Motor neuron (in vitro differentiated cells): ENCODE measurements at regions not wholly inside any gene's neighbourhood (a gene's known extent, or its start where the extent isn't known, plus 50 kb on each side); places are given as distances from the start of the nearest gene placed in this dataset.

ENCODE experiments used
- ATAC-seq, 8 experiments: fragments of 200-7000 bp; cut with Tn5 transposase; replicated peaks in 6 of 8; 2 replicates each; pipeline ENCODE4 v1.8.0; 2021; ENCODE audit warnings: mild to moderate bottlenecking in 8 of 8, moderate library complexity in 8 of 8
- H3K27ac ChIP-seq, 2 donors: fragments of 250-450 bp; sonication (Bioruptor Pico); 2 replicates each; pipeline ENCODE4 v1.9.0; 2021; ENCODE audit warnings: antibody characterized with exemption in 2 of 2, mild to moderate bottlenecking in 2 of 2, moderate library complexity in 1 of 2
- H3K4me1 ChIP-seq, 2 donors: fragments of 250-450 bp; sonication (Bioruptor Pico); replicated peaks in 1 of 2; 2 replicates each; pipeline ENCODE4 v1.6.1; 2021; ENCODE audit warnings: antibody characterized with exemption in 2 of 2, mild to moderate bottlenecking in 2 of 2, moderate library complexity in 1 of 2
- H3K4me3 ChIP-seq, 5 donors: fragments of 250-450 bp; sonication (Bioruptor Pico); 2 replicates each; pipeline ENCODE4 v1.9.0; 2021; ENCODE audit warnings: antibody characterized with exemption in 5 of 5, mild to moderate bottlenecking in 5 of 5, moderate library complexity in 4 of 5
- WGBS, 10 experiments: fragments of 450-650 bp; shearing (Covaris generic); methylation state at CpG; one replicate each; pipeline ENCODE4 v1.0.0; 2022; 5-methylcytosine and 5-hydroxymethylcytosine counted together
- in situ Hi-C, 9 experiments: fragments of 400-800 bp; cut with MboI; loops; one replicate each; pipeline ENCODE4 v1.15.0; 2021; ENCODE audit warnings: low sequenced_read_pairs in 9 of 9, low pct_unique_long_range_greater_than_20kb in 2 of 9; ENCODE audit not compliant: unreplicated experiment in 9 of 9

- H3K27ac ChIP-seq = no peak overlapping the region
- in situ Hi-C loops = no loop called here
- ATAC-seq = peak in 4 of 8 experiments; percentile 19 to 48 (median 34)
- H3K4me3 ChIP-seq = no peak overlapping the region
- H3K4me1 ChIP-seq = peaks cover 0 to 10% of the 10 kb centered on the region in 2 donors
- WGBS, 10 experiments = 71 to 100% (median 94%) methylated on average over 1 to 5 of the region's 5 CpGs; no CpG with 5 or more reads in 1 of the 10 experiments
Measured at GRCh38 chr10:4303045-4303444, 518.0 kb upstream of the KLF6 start.

DNA sequence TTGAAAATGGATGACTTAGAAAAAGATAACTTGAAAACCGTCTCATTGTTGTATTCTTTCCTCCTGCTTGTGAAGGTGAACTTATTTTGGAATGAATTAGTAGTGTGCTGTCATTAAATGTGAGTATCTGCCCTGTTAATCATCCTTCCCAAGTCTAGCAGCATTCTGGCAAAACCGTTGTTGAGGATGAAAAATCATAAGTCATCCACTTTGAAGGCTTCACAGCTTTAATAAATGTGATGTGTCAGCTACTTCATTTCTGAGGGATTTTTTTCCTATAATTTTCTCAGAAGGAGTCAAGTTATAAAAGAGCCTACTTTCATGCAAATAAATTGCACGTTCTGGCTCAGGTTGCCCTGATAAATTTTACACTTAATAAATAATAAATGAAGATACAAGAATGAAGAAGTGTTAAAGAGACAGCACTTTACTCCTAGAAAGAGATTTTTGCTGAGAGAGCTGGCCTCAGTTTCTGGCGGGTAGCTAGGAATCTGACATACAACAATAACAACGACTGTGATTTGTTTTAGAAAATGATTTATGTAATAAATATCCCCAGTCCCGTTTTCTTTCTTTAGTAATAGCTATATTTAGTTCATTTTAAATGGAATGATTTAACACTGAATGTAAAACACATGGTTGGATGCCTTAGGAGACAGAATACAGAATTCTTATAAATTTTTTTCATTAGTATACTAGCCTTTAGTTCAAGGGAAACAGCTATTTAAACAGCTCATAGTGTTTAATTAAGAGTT is 516.5 kb upstream of the KLF6 start:
- peaks cover 0 to 11% of the 10 kb centered on the region in 2 donors for H3K4me1 ChIP-seq
- in situ Hi-C loops = no loop called here
- 8 to 90% (median 51%) methylated on average over 2 to 6 of the region's 6 CpGs for WGBS, 10 experiments
- H3K4me3 ChIP-seq = no peak overlapping the region
- H3K27ac ChIP-seq = no peak overlapping the region
- peak in 2 of 8 experiments; percentile 42 to 45 for ATAC-seq

- Histone ChIP-seq H3K4me1 (peaks cover 4 to 14% of the 10 kb centered on the region in 2 donors), H3K27ac (no peak overlapping the region), H3K4me3 (no peak overlapping the region)
- ATAC-seq = peak in 4 of 8 experiments; percentile 44 to 63 (median 52)
- in situ Hi-C loops = no loop called here
- 40 to 100% (median 70%) methylated on average over 1 to 5 of the region's 5 CpGs; no CpG with 5 or more reads in 1 of the 10 experiments for WGBS, 10 experiments
Measured at GRCh38 chr10:4296161-4296560, 511.2 kb upstream of the KLF6 start.

GRCh38 chr10:4294996-4295792 is 510.2 kb upstream of the KLF6 start:
- in situ Hi-C loops = no loop called here
- H3K4me3 ChIP-seq = no peak overlapping the region
- WGBS, 10 experiments = 0 to 95% (median 84%) methylated on average over 1 to 14 of the region's 16 CpGs
- no peak overlapping the region for H3K27ac ChIP-seq
- H3K4me1 ChIP-seq = peaks cover 4 to 8% of the 10 kb centered on the region in 2 donors
- ATAC-seq = no peak

GRCh38 chr10:4294271-4294670 is 509.3 kb upstream of the KLF6 start:
- Histone ChIP-seq H3K4me3 (no peak overlapping the region), H3K4me1 (peaks cover 4 to 8% of the 10 kb centered on the region in 2 donors), H3K27ac (no peak overlapping the region)
- in situ Hi-C loops = no loop called here
- no peak for ATAC-seq
- WGBS, 10 experiments = 81 to 100% (median 83%) methylated on average over 1 to 5 of the region's 5 CpGs

GRCh38 chr10:4291990-4292389 is 507.0 kb upstream of the KLF6 start:
- ATAC-seq = no peak
- H3K4me3 ChIP-seq = no peak overlapping the region
- in situ Hi-C loops = no loop called here
- H3K4me1 ChIP-seq = peaks cover 4 to 8% of the 10 kb centered on the region in 2 donors
- WGBS, 10 experiments = 0 to 100% (median 66%) methylated on average over 1 to 6 of the region's 6 CpGs
- H3K27ac ChIP-seq = no peak overlapping the region

DNA sequence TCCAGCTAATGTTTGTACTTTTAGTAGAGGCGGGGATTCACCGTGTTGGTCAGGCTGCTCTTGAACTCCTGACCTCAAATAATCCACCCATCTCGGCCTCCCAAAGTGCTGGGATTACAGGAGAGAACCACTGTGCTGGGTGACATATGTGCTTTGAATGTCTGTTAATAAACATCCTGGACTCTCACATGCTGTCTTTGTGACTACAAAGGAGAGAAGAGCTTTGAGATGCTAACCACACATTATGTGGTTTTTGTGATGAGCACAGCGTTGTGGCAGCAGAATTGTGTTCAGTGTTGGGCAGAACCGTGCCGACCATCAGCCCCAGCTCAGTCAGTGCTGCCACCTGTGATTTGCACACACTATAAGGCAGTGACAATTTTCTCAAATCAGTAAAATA is 500.1 kb upstream of the KLF6 start:
- in situ Hi-C loops = no loop called here
- ATAC-seq = peak in 3 of 8 experiments; percentile 22 to 29 (median 29)
- Histone ChIP-seq H3K27ac (no peak overlapping the region), H3K4me1 (peaks cover 2 to 11% of the 10 kb centered on the region in 2 donors), H3K4me3 (no peak overlapping the region)
- 37 to 100% (median 83%) methylated on average over 1 to 5 of the region's 6 CpGs; no CpG with 5 or more reads in 5 of the 10 experiments for WGBS, 10 experiments

GRCh38 chr10:4283846-4284610 is 499.0 kb upstream of the KLF6 start:
- Histone ChIP-seq H3K27ac (no peak overlapping the region), H3K4me1 (peaks cover 2 to 11% of the 10 kb centered on the region in 2 donors), H3K4me3 (no peak overlapping the region)
- peak in 7 of 8 experiments; percentile 15 to 74 (median 68) for ATAC-seq
- WGBS, 10 experiments = 11 to 100% (median 45%) methylated on average over 2 to 7 of the region's 7 CpGs
- in situ Hi-C loops = no loop called here

GRCh38 chr10:4282496-4282895 is 497.5 kb upstream of the KLF6 start:
- no peak overlapping the region for H3K27ac ChIP-seq
- in situ Hi-C loops = no loop called here
- peaks cover 7 to 11% of the 10 kb centered on the region in 2 donors for H3K4me1 ChIP-seq
- no peak for ATAC-seq
- 88 to 100% (median 94%) methylated on average over 1 to 4 of the region's 4 CpGs; no CpG with 5 or more reads in 5 of the 10 experiments for WGBS, 10 experiments
- H3K4me3 ChIP-seq = no peak overlapping the region

DNA sequence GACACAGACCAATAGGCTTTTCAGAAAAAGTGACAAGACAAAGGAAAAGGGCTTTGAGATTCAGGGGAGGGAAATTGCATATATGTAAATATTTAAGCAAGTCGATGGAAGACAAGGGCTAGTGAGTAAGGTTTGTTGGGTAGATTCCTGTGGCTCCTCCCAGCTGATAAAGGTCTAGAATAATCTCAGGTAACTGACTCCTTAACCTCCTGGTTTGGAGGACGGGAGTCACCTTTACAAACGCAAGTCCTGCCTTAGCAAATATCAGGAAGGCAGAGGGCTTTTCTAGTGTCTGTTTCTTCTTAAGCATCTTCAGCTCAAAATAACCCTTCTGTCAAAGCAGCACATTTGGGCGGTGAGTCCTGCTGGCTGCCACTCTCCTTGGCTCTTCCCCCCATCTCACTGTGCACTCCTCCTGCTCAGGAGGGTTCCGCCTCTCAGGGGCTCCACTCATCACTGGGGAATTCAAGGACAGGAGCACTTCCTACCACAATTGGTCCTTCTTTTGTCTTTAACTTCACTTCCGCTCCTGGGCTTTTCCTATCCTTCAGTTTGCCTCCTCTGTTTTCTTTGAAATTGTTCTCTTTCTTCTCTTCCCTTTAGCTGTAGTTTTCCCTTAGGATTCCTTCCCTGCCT is 496.3 kb upstream of the KLF6 start:
- H3K27ac ChIP-seq = no peak overlapping the region
- in situ Hi-C loops = no loop called here
- ATAC-seq = peak in 3 of 8 experiments; percentile 11 to 69 (median 65)
- WGBS, 10 experiments = 57 to 100% (median 73%) methylated on average over 2 to 6 of the region's 6 CpGs; no CpG with 5 or more reads in 1 of the 10 experiments
- no peak overlapping the region for H3K4me3 ChIP-seq
- H3K4me1 ChIP-seq = peaks cover 7 to 11% of the 10 kb centered on the region in 2 donors

- peak in 6 of 8 experiments; percentile 31 to 81 (median 50) for ATAC-seq
- WGBS, 10 experiments = 8 to 93% (median 81%) methylated on average over 1 to 7 of the region's 7 CpGs; no CpG with 5 or more reads in 1 of the 10 experiments
- in situ Hi-C loops = no loop called here
- Histone ChIP-seq H3K4me3 (no peak overlapping the region), H3K27ac (no peak overlapping the region), H3K4me1 (peaks cover 7 to 11% of the 10 kb centered on the region in 2 donors)
Measured at GRCh38 chr10:4280461-4281189, 495.6 kb upstream of the KLF6 start.

DNA sequence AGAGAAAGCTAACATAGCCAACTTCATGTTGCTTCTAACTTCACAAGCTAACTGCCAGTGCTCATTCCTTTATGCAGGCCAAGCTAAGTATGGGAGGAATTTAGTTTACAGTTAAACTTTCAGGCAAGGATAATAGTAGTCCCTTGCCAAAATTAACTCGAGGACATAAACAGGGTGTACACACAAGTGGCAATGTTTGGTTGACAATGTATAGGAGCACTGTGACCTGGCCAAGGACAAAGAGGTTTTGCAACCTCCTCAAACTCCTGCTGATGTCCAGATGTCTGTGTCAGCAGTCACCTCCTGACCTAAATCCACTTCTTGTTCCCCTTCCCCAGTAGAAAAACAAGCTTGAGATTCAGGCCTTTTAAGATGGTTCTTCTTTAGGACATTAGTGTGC is 494.6 kb upstream of the KLF6 start:
- H3K27ac ChIP-seq = no peak overlapping the region

More for the DNA sequence above, 494.6 kb upstream of the KLF6 start:
- no peak overlapping the region for H3K4me3 ChIP-seq
- no peak for ATAC-seq
- 0 to 71% (median 60%) methylated on average over 1 of the region's 1 CpG; no CpG with 5 or more reads in 5 of the 10 experiments for WGBS, 10 experiments
- peaks cover 7 to 11% of the 10 kb centered on the region in 2 donors for H3K4me1 ChIP-seq
- in situ Hi-C loops = no loop called here
